OCI-LY7 (cell line): ENCODE measurements at regions not wholly inside any gene's neighbourhood (a gene's known extent, or its start where the extent isn't known, plus 50 kb on each side); places are given as distances from the start of the nearest gene placed in this dataset.
"Not testable (repeated sequence)": the region's sequence is repeated elsewhere in the genome, so short reads cannot be mapped to it uniquely, and the experiment has no call there.

Experiments used
- EZH2phosphoT487 ChIP-seq: fragments of 200-600 bp; sonication (generic); IDR thresholded peaks from 2 replicates; pipeline ENCODE4 v1.6.1; 2018; ENCODE audit warnings: low read depth, borderline replicate concordance, mild to moderate bottlenecking, mixed run types, antibody characterized with exemption, low read length, moderate library complexity, mixed read lengths
- TF ChIP-seq, protein P1 (sequence below): fragments of 200-600 bp; sonication (generic); conservative IDR thresholded peaks from 2 replicates; pipeline ENCODE4 v1.5.1; 2014; ENCODE audit warnings: mild to moderate bottlenecking, antibody characterized with exemption, low read length, moderate library complexity, mixed read lengths

DNA sequence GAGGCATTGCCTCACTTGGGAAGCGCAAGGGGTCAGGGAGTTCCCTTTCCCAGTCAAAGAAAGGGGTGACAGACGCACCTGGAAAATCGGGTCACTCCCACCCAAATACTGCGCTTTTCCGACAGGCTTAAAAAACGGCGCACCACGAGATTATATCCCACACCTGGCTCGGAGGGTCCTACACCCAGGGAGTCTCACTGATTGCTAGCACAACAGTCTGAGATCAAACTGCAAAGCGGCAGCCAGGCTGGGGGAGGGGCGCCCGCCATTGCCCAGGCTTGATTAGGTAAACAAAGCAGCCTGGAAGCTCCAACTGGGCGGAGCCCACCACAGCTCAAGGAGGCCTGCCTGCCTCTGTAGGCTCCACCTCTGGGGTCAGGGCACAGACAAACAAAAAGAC, 1014.7 kb downstream of the FSCB start:
- TF ChIP-seq, protein P1, sequence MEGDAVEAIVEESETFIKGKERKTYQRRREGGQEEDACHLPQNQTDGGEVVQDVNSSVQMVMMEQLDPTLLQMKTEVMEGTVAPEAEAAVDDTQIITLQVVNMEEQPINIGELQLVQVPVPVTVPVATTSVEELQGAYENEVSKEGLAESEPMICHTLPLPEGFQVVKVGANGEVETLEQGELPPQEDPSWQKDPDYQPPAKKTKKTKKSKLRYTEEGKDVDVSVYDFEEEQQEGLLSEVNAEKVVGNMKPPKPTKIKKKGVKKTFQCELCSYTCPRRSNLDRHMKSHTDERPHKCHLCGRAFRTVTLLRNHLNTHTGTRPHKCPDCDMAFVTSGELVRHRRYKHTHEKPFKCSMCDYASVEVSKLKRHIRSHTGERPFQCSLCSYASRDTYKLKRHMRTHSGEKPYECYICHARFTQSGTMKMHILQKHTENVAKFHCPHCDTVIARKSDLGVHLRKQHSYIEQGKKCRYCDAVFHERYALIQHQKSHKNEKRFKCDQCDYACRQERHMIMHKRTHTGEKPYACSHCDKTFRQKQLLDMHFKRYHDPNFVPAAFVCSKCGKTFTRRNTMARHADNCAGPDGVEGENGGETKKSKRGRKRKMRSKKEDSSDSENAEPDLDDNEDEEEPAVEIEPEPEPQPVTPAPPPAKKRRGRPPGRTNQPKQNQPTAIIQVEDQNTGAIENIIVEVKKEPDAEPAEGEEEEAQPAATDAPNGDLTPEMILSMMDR = not testable (repeated sequence)
- TF ChIP-seq EZH2phosphoT487 = not testable (repeated sequence)
